ENCODE measurements at regions not wholly inside any gene's neighbourhood (a gene's known extent, or its start where the extent isn't known, plus 50 kb on each side); places are given as distances from the start of the nearest gene placed in this dataset.

DNA sequence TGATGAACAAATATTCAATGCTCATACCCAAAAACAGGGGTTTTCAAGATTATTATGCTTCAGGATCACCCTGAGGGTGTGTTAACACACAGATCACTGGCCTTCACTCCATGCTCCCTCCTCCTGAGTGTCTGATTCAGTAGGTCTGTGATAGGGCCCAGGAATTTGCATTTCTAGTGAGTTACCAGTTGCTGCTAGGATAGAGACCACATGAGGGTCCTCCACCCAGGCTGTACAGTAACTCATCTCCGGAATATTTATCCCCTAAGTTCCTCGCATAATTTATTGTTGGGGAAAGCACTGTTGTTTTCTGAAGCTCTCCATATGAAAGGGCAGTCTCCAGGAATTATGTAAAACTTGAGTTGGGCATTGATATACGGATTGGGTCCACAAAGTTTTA, 1106.6 kb upstream of the B3GALT2 start:
- Mint-ChIP-seq H3K4me3 (no peak overlapping the region), H3K27ac (no peak overlapping the region), H3K4me1 (ENCODE audit: low read depth) (peaks cover 23% of the 10 kb centered on the region), H3K27me3 (ENCODE audit: low read depth) (no peaks in the 10 kb centered on the region), H3K9me3 (no peaks in the 10 kb centered on the region), H3K36me3 (ENCODE audit: low read depth) (peaks cover 5% of the 10 kb centered on the region)

DNA sequence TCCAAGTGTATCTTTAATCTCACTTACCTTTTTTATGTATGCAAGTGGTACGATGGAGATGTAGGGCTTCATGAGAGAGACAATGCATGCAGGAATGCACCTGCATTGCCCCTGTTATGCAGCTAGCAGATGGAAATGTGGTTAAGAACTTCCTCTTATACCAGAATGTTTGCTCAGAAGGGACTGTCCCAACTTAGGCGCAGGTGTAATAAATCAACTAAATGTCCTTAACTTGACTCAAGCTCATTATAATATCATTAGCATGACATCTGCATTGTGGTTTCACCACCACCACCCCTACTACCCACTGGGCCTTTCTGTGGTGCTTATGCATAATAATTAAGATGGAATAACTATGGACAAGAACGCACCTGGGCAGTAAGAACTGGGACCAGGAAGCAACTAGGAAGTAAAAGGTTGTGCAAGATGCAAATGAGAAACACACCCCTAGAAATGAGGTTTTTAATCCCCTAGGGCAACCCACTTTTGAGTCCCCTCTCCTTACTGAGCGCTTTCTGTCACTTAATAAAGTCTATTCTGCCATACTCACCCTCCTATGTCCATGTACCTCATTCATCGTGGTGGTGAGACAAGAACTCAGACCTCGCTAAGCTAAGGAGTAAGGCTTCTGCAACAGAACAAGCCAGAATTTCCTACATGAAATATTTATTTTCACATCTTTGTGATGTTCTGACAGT, 1103.3 kb upstream of the B3GALT2 start:
- Mint-ChIP-seq H3K27me3 (ENCODE audit: low read depth) (no peaks in the 10 kb centered on the region), H3K9me3 (no peaks in the 10 kb centered on the region), H3K4me1 (ENCODE audit: low read depth) (peaks cover 17% of the 10 kb centered on the region), H3K36me3 (ENCODE audit: low read depth) (peaks cover 5% of the 10 kb centered on the region), H3K27ac (no peak overlapping the region), H3K4me3 (no peak overlapping the region)

DNA sequence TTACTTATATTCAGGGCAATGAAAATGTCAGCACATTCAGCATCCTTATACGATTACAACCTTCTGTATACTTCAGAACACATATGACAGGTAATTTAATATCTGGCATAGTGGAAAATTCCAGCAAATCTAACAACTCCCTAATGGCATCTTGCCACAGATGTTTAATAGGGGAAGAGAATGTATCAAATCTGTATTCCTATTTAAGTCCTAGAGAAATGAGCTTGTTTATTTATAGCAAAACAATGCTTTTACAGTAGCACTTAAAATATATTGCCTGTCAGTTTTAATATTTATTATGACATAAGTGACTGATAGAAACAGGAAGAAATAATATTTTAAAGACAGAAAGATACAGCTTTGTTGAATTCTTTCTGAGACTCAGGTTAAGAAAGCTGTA, 1101.8 kb upstream of the B3GALT2 start:
- no peaks in the 10 kb centered on the region for H3K36me3 Mint-ChIP-seq (ENCODE audit: low read depth)
- no peaks in the 10 kb centered on the region for H3K27me3 Mint-ChIP-seq (ENCODE audit: low read depth)
- no peak overlapping the region for H3K4me3 Mint-ChIP-seq
- no peaks in the 10 kb centered on the region for H3K9me3 Mint-ChIP-seq
- H3K4me1 Mint-ChIP-seq (ENCODE audit: low read depth), result peaks cover 14% of the 10 kb centered on the region
- no peak overlapping the region for H3K27ac Mint-ChIP-seq

DNA sequence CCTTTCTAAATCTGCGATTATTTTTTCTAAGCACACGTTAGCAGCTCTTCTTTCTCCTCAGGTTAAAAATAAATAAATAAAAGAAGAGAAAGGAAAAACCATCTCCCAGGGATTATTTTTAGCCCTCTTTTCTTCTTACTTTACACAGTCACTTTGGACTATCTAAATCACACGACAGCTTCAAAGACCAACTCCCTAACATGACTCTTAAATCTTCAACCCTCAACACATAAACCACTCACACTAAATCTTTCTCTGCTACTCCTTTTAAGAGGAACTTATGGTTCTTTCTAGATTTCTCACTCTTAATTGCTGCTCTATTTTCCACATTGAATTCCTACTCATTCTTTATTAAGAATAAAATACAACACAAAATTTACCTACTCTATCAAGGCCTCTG, 1095.0 kb upstream of the B3GALT2 start:
- Mint-ChIP-seq H3K27ac (no peak overlapping the region), H3K4me3 (no peak overlapping the region)

DNA sequence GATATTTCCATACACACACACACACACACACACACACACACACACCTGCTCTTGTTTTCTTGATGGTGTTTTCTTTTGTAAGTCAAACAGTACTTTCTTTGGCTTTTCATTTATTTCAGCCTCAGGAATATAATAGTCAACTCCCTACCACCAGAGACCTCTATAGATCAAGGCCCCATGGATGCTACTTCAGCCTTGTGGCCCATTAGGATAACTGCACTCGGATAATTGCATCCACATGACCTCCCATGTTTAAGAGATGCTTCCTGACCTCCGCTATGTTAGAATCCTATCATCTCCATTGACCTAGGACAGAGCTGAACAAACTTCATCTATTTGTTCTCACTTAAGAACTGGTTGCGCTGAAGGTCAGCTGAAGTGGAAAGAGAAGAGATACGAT, 1094.0 kb upstream of the B3GALT2 start:
- Mint-ChIP-seq H3K27ac (no peak overlapping the region), H3K27me3 (ENCODE audit: low read depth) (no peaks in the 10 kb centered on the region), H3K9me3 (no peaks in the 10 kb centered on the region), H3K4me3 (no peak overlapping the region), H3K4me1 (ENCODE audit: low read depth) (no peaks in the 10 kb centered on the region), H3K36me3 (ENCODE audit: low read depth) (no peaks in the 10 kb centered on the region)

More for the DNA sequence above, 1095.0 kb upstream of the B3GALT2 start:
- Mint-ChIP-seq H3K36me3 (ENCODE audit: low read depth) (no peaks in the 10 kb centered on the region), H3K27me3 (ENCODE audit: low read depth) (no peaks in the 10 kb centered on the region), H3K9me3 (no peaks in the 10 kb centered on the region), H3K4me1 (ENCODE audit: low read depth) (no peaks in the 10 kb centered on the region)

DNA sequence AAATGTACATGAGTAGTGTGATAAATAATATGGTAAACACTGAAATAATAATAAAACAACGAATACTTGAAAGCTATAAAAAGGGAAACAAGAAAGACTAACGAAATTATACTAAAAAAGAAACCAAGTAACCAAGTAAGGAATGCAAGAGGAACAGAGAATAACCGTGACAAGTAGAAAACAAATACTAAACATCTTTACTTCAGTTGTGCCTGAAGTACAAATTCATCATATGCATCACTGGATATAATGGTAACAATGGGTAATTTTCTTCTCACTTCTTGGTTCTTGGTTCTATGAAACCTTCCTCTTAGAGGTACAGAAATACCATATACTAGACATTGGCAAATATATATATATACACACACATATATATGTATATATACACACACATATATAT, 1093.6 kb upstream of the B3GALT2 start:
- no peaks in the 10 kb centered on the region for H3K36me3 Mint-ChIP-seq (ENCODE audit: low read depth)
- no peak overlapping the region for H3K4me3 Mint-ChIP-seq
- H3K9me3 Mint-ChIP-seq, result no peaks in the 10 kb centered on the region
- no peaks in the 10 kb centered on the region for H3K27me3 Mint-ChIP-seq (ENCODE audit: low read depth)
- no peak overlapping the region for H3K27ac Mint-ChIP-seq
- H3K4me1 Mint-ChIP-seq (ENCODE audit: low read depth), result no peaks in the 10 kb centered on the region

DNA sequence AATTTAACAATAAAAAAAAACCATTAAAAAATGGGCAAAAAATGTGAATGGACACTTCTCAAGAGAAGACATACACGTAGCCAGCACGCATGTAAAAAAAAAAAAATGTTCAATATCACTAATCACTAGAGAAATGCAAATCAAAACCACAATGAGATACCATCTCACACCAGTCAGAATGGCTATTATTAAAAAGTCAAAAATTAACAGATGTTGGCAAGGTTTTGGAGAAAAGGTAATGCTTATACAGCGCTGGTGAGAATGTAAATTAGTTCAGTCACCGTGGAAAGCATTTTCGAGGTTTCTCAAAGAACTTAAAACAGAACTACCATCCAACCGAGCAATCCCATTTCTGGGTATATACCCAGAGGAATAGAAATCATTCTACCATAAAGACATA, 1091.5 kb upstream of the B3GALT2 start:
- Mint-ChIP-seq H3K9me3 (no peaks in the 10 kb centered on the region), H3K4me1 (ENCODE audit: low read depth) (no peaks in the 10 kb centered on the region), H3K27ac (no peak overlapping the region), H3K27me3 (ENCODE audit: low read depth) (no peaks in the 10 kb centered on the region), H3K4me3 (no peak overlapping the region), H3K36me3 (ENCODE audit: low read depth) (no peaks in the 10 kb centered on the region)

DNA sequence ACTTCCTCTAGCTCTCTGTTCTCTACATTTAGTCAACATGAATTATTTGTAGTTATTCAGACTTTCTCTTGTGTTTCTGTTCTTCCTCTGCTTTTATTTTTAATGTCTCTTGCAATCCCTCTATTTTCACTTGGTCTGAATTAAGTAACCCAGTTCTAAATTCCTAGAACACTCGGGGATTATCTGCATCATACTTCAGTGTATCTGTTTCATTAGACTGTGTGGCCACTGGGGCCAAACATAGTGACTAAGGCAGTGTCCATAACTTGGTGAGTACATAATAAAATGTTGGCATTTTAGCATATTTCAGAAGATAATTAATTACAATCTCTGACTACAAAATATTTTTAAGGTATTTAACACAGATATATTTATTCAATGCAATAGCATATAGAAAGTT, 1087.2 kb upstream of the B3GALT2 start:
- Mint-ChIP-seq H3K4me3 (no peak overlapping the region), H3K27ac (no peak overlapping the region)

DNA sequence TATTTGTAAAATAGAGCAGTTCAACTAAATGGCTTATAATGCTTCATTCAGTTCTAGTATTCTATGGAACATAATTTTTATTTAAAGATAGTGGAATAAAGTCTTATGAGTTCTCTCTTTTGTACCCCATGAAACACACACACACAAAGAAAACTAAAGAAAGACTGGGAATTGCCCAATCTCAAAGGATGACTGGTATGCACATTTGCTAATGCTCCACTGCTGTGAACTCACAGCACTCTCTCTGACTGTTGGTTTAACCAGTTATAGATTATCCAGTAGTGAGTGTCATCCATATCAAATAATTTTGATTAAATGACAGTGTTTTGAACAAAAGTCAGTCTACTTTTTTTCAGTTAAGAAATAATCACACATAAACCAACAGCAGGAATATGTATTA, 1082.4 kb upstream of the B3GALT2 start:
- H3K27ac Mint-ChIP-seq, result no peak overlapping the region
- H3K9me3 Mint-ChIP-seq, result no peaks in the 10 kb centered on the region
- H3K4me3 Mint-ChIP-seq, result no peak overlapping the region
- no peaks in the 10 kb centered on the region for H3K36me3 Mint-ChIP-seq (ENCODE audit: low read depth)
- no peaks in the 10 kb centered on the region for H3K4me1 Mint-ChIP-seq (ENCODE audit: low read depth)
- H3K27me3 Mint-ChIP-seq (ENCODE audit: low read depth), result no peaks in the 10 kb centered on the region

More for the DNA sequence above, 1087.2 kb upstream of the B3GALT2 start:
- Mint-ChIP-seq H3K9me3 (no peaks in the 10 kb centered on the region), H3K4me1 (ENCODE audit: low read depth) (no peaks in the 10 kb centered on the region), H3K27me3 (ENCODE audit: low read depth) (no peaks in the 10 kb centered on the region), H3K36me3 (ENCODE audit: low read depth) (no peaks in the 10 kb centered on the region)

DNA sequence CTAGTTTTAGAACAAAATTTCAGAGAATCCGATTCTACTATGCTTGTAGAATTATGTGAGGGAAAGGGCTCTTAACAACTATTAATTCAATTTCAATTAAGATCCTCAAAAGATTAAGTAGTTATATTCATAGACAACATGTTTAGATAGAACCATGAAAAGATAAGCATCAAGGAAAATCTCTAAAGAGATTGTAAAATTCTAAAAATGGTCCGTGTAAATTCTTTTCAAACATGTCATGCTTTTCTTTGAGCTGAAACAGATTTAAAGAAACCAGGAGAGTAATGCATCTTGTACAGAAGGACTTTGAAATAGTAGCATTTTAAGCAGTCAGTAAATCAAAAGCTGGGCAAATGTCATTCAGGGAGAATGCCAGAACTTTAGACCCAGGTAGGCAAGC, 1080.6 kb upstream of the B3GALT2 start:
- H3K27ac Mint-ChIP-seq, result no peak overlapping the region
- peaks cover 11% of the 10 kb centered on the region for H3K9me3 Mint-ChIP-seq
- no peaks in the 10 kb centered on the region for H3K27me3 Mint-ChIP-seq (ENCODE audit: low read depth)
- H3K4me1 Mint-ChIP-seq (ENCODE audit: low read depth), result no peaks in the 10 kb centered on the region
- H3K36me3 Mint-ChIP-seq (ENCODE audit: low read depth), result no peaks in the 10 kb centered on the region
- no peak overlapping the region for H3K4me3 Mint-ChIP-seq

DNA sequence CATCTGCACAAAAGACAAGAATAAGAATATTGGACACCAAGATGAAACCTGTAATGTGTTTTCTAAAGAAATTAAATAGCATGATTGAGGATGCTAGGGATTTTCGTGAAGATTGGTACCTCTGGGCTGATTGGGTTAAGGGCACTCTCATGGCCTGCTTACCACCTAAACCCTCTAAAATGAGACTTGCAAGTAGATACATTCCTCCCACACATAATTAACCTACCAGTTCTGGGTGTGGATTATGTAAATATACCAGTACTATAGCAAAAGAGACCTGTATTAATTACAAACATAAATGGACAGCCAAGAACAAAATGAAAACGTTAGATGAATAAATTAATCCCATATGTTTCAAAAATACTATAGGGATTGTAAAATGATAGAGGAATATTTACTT, 1069.6 kb upstream of the B3GALT2 start:
- no peaks in the 10 kb centered on the region for H3K9me3 Mint-ChIP-seq
- no peaks in the 10 kb centered on the region for H3K27me3 Mint-ChIP-seq (ENCODE audit: low read depth)
- H3K27ac Mint-ChIP-seq, result no peak overlapping the region
- H3K36me3 Mint-ChIP-seq (ENCODE audit: low read depth), result no peaks in the 10 kb centered on the region
- no peaks in the 10 kb centered on the region for H3K4me1 Mint-ChIP-seq (ENCODE audit: low read depth)
- H3K4me3 Mint-ChIP-seq, result no peak overlapping the region

DNA sequence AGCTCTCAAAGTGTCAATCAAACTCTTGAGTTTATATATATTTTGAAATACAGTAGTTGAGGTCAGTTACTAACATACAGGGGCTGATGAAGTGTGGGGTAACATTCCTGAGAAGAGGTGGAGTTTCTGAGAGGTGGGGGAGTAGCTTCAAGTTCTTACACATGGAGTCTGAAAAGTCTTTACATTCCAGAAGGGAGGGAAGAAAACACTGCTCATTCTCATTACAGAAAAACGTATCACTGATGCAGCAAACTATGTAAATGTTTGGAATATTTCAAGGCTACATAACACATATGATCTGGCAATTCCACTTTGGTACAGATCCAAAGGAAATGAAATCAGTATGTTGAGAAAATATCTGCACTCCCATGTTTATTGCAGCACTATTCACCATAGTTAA, 1065.8 kb upstream of the B3GALT2 start:
- no peaks in the 10 kb centered on the region for H3K36me3 Mint-ChIP-seq (ENCODE audit: low read depth)
- no peaks in the 10 kb centered on the region for H3K9me3 Mint-ChIP-seq
- H3K4me1 Mint-ChIP-seq (ENCODE audit: low read depth), result no peaks in the 10 kb centered on the region
- no peak overlapping the region for H3K27ac Mint-ChIP-seq
- no peak overlapping the region for H3K4me3 Mint-ChIP-seq
- H3K27me3 Mint-ChIP-seq (ENCODE audit: low read depth), result no peaks in the 10 kb centered on the region

DNA sequence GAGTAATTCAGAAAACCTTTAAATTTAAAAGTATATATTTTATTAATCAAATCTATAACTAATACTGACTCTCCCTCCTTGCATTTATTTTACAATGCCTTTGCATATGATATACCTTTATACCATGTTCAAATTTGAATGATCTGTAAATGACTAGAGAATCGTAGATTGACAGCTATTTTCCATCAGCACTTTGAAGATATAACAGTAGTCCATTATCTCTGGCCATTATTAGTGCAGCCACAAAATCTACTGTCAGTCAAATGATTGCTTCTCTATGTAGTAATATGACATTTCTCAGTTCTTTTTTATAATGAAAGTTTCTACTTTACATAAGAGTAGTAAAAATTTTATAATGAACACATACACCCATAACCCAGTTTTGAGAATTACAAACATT, 1054.8 kb upstream of the B3GALT2 start:
- Mint-ChIP-seq H3K9me3 (no peaks in the 10 kb centered on the region), H3K27ac (no peak overlapping the region), H3K4me1 (ENCODE audit: low read depth) (no peaks in the 10 kb centered on the region), H3K27me3 (ENCODE audit: low read depth) (no peaks in the 10 kb centered on the region), H3K4me3 (no peak overlapping the region), H3K36me3 (ENCODE audit: low read depth) (no peaks in the 10 kb centered on the region)

DNA sequence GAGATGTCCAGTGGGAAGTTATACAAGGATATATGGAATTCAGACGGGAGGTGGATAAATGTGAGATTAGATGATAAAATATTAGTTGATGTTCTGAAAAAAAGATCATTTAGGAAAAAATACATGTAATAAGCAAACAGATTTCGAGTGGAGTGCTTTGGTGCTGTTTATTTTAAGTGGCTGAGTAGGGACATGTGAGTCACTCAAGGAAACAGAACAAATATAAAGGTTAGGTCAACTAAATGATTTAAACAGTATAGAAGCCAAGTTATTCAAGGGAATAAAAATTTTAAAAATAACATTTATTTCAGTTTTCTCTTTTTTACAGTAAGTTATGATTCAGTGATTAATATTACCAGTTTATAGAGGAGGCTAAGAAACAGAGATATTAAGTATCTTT, 1046.7 kb upstream of the B3GALT2 start:
- peaks cover 3% of the 10 kb centered on the region for H3K9me3 Mint-ChIP-seq
- no peak overlapping the region for H3K4me3 Mint-ChIP-seq
- no peak overlapping the region for H3K27ac Mint-ChIP-seq

DNA sequence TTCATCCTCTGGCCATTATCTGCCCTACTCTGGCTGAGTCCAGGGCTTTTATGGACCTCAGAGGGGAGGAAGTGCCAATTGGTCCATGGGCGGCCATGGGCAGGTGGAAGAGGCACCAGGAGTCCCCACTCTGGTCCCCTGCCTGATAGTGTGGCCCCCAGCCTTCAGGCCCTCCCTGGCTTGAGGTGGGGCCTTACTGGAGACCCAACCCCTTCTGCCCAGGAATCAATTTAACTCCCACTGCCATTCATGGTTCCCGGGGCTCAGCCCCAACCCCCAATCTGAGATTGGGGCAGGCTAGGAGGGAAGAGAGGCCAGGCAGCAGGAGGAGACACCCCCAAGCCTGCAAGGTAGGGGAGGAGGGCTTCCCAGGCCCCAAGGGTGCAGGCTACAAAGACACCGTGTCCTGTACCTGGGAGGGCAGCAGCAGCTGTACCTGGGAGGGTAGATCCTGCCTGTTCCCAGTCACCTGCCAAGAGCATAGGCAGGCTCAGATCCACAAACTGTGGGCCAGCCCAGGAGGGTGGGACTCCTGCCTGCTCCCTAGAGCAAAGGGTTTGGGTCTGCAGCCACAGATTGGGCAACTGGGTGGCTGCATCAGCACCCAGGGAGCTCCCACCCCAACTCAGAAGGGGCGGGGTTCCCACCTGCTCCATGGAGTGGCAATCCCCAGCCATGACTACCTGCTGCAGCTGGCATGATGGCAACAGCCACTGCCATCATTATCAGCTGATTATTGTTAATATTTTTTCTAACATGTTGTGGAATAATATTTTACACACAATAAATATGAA, 1044.1 kb upstream of the B3GALT2 start:
- H3K36me3 Mint-ChIP-seq (ENCODE audit: low read depth), result no peaks in the 10 kb centered on the region
- H3K4me3 Mint-ChIP-seq, result no peak overlapping the region
- H3K27me3 Mint-ChIP-seq (ENCODE audit: low read depth), result no peaks in the 10 kb centered on the region
- no peak overlapping the region for H3K27ac Mint-ChIP-seq
- peaks cover 7% of the 10 kb centered on the region for H3K4me1 Mint-ChIP-seq (ENCODE audit: low read depth)
- H3K9me3 Mint-ChIP-seq, result peaks cover 3% of the 10 kb centered on the region

More for the DNA sequence above, 1046.7 kb upstream of the B3GALT2 start:
- H3K27me3 Mint-ChIP-seq (ENCODE audit: low read depth), result no peaks in the 10 kb centered on the region
- no peaks in the 10 kb centered on the region for H3K4me1 Mint-ChIP-seq (ENCODE audit: low read depth)
- H3K36me3 Mint-ChIP-seq (ENCODE audit: low read depth), result no peaks in the 10 kb centered on the region
